Breast epithelium (tissue), 4 donors: ENCODE measurements at regions not wholly inside any gene's neighbourhood (a gene's known extent, or its start where the extent isn't known, plus 50 kb on each side); places are given as distances from the start of the nearest gene placed in this dataset.

ENCODE experiments used
- DNase-seq, 2 donors: peaks; one replicate each; pipeline ENCODE4 v3.0.0-alpha.2; 2019; ENCODE audit warnings: low spot score in 2 of 2
- H3K27ac ChIP-seq, 2 donors: fragments of 200-600 bp; sonication (generic) in 1 of 2; one replicate each; pipeline ENCODE4 v1.5.1; 2016 to 2019; ENCODE audit warnings: mild to moderate bottlenecking in 1 of 2
- H3K27me3 ChIP-seq, 2 donors: fragments of 200-600 bp; sonication (generic) in 1 of 2; one replicate each; pipeline versions ENCODE4 v1.5.1 to v1.6.0; 2017 to 2019; ENCODE audit warnings: control low read depth in 1 of 2, mild to moderate bottlenecking in 1 of 2
- H3K36me3 ChIP-seq: fragments of 200-600 bp; one replicate; pipeline ENCODE4 v1.5.1; 2019
- H3K4me1 ChIP-seq, 2 donors: fragments of 200-600 bp; sonication (generic); one replicate each; pipeline ENCODE4 v1.5.1; 2016 to 2019; ENCODE audit warnings: control low read depth in 1 of 2
- H3K4me3 ChIP-seq, 3 donors: fragments of 200-600 bp; sonication (generic); 1 replicate in 2 of 3; 2 replicates in 1 of 3; pipeline ENCODE4 v1.5.1; 2016 to 2019; ENCODE audit warnings: mild to moderate bottlenecking in 3 of 3, moderate library complexity in 2 of 3
- H3K9me3 ChIP-seq, 2 donors: fragments of 200-600 bp; sonication (generic) in 1 of 2; one replicate each; pipeline ENCODE4 v1.5.1; 2016 to 2019; ENCODE audit warnings: control low read depth in 1 of 2
- POLR2A ChIP-seq: fragments of 450-650 bp; IDR thresholded peaks from one replicate; pipeline ENCODE4 v1.6.1; 2016; ENCODE audit warnings: antibody characterized with exemption, mild to moderate bottlenecking, moderate library complexity
- POLR2AphosphoS5 ChIP-seq, 3 donors: sonication (generic); formaldehyde crosslinking; IDR thresholded peaks; one replicate each; pipeline ENCODE4 v1.6.1; 2017; ENCODE audit warnings: antibody characterized with exemption in 3 of 3
- intact Hi-C: fragments of 100-400 bp; cut with DNase I; formaldehyde crosslinking; loops from one replicate; pipeline ENCODE4 v1.15.1; 2023; ENCODE audit warnings: low total_unique reads
- TF ChIP-seq, protein P1 (sequence below), 3 donors: fragments of 450-650 bp; IDR thresholded peaks; one replicate each; pipeline ENCODE4 v1.5.1; 2016 to 2017; ENCODE audit warnings: antibody characterized with exemption in 3 of 3, mild to moderate bottlenecking in 3 of 3, moderate library complexity in 3 of 3

GRCh38 chr7:117982071-117983055 lies 109.1 kb upstream of the CTTNBP2 start:
- H3K27ac ChIP-seq: peak overlapping the region in 1 of 2 donors; percentile 9
- TF ChIP-seq POLR2A (no peak), POLR2AphosphoS5 (IDR thresholded peaks at IDR 0.05) (no peak)
- TF ChIP-seq, protein P1, sequence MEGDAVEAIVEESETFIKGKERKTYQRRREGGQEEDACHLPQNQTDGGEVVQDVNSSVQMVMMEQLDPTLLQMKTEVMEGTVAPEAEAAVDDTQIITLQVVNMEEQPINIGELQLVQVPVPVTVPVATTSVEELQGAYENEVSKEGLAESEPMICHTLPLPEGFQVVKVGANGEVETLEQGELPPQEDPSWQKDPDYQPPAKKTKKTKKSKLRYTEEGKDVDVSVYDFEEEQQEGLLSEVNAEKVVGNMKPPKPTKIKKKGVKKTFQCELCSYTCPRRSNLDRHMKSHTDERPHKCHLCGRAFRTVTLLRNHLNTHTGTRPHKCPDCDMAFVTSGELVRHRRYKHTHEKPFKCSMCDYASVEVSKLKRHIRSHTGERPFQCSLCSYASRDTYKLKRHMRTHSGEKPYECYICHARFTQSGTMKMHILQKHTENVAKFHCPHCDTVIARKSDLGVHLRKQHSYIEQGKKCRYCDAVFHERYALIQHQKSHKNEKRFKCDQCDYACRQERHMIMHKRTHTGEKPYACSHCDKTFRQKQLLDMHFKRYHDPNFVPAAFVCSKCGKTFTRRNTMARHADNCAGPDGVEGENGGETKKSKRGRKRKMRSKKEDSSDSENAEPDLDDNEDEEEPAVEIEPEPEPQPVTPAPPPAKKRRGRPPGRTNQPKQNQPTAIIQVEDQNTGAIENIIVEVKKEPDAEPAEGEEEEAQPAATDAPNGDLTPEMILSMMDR (IDR thresholded peaks at IDR 0.05): no peak
- H3K27me3 ChIP-seq: no peaks in the 10 kb centered on the region
- H3K4me3 ChIP-seq: no peak overlapping the region
- H3K9me3 ChIP-seq: no peaks in the 10 kb centered on the region
- H3K4me1 ChIP-seq: no peaks in the 10 kb centered on the region
- DNase-seq: no peak
- H3K36me3 ChIP-seq: no peaks in the 10 kb centered on the region
- intact Hi-C loops: no loop called here

- no peaks in the 10 kb centered on the region for H3K27me3 ChIP-seq
- no peak for DNase-seq
- H3K9me3 ChIP-seq: no peaks in the 10 kb centered on the region
- intact Hi-C loops: no loop called here
- TF ChIP-seq POLR2A (no peak), POLR2AphosphoS5 (IDR thresholded peaks at IDR 0.05) (peak in 2 of 3 donors; percentile 51 to 88)
- no peaks in the 10 kb centered on the region for H3K36me3 ChIP-seq
- H3K27ac ChIP-seq: no peak overlapping the region
- no peaks in the 10 kb centered on the region for H3K4me1 ChIP-seq
- H3K4me3 ChIP-seq: no peak overlapping the region
Measured at GRCh38 chr7:117986645-117987269, 113.5 kb upstream of the CTTNBP2 start.

GRCh38 chr7:117990834-117991233 lies 117.6 kb upstream of the CTTNBP2 start:
- no peak overlapping the region for H3K4me3 ChIP-seq
- H3K36me3 ChIP-seq: no peaks in the 10 kb centered on the region
- intact Hi-C loops: no loop called here
- H3K27me3 ChIP-seq: no peaks in the 10 kb centered on the region
- H3K4me1 ChIP-seq: no peaks in the 10 kb centered on the region
- no peak for DNase-seq
- no peak overlapping the region for H3K27ac ChIP-seq
- no peak for TF ChIP-seq POLR2AphosphoS5 (IDR thresholded peaks at IDR 0.05)
- TF ChIP-seq, protein P1 (IDR thresholded peaks at IDR 0.05): no peak
- no peak for TF ChIP-seq POLR2A
- no peaks in the 10 kb centered on the region for H3K9me3 ChIP-seq

DNA sequence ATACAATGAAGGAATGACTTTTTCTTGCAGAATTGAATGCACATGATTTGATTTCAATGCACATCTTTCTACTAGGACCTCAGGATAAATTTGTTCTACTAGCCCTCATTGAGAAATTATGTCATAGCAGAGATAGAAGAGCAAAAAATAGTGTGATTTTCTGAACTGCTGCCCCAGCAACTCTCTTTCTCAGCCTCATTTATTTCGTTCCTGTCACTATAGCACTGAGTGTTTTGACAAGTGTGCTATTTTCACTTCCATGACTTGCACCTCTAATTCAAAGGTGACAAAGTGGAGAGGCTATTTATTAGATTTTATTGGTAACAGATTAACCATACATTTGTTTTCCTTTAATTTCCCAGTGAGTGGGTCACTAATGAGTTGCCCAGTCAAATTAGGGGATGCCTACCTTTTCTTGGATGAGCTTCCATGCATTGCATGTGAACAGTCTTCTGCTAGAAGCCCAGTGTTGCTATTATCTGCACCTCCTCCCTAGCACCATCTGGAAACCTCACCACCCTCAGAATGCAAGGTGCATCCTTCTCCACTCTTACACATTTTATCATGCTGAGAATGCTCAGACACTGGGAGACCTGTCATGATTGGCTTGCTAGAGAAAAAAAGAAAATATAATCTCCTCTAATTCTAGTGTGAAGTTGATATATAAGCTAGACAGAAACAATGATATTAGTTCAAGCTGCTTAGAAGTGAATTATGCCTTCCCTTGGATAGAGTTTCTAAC lies 119.6 kb upstream of the CTTNBP2 start:
- intact Hi-C loops: no loop called here
- Histone ChIP-seq H3K27ac (no peak overlapping the region), H3K27me3 (no peaks in the 10 kb centered on the region), H3K36me3 (no peaks in the 10 kb centered on the region), H3K4me3 (no peak overlapping the region), H3K4me1 (no peaks in the 10 kb centered on the region), H3K9me3 (no peaks in the 10 kb centered on the region)
- TF ChIP-seq POLR2AphosphoS5 (IDR thresholded peaks at IDR 0.05) (no peak), POLR2A (no peak)
- TF ChIP-seq, protein P1 (IDR thresholded peaks at IDR 0.05): no peak
- no peak for DNase-seq

GRCh38 chr7:117993377-117994003 lies 120.2 kb upstream of the CTTNBP2 start:
- Histone ChIP-seq H3K27me3 (no peaks in the 10 kb centered on the region), H3K4me3 (no peak overlapping the region), H3K4me1 (no peaks in the 10 kb centered on the region), H3K27ac (no peak overlapping the region), H3K36me3 (no peaks in the 10 kb centered on the region), H3K9me3 (no peaks in the 10 kb centered on the region)
- intact Hi-C loops: no loop called here
- TF ChIP-seq POLR2A (no peak), POLR2AphosphoS5 (IDR thresholded peaks at IDR 0.05) (no peak)
- TF ChIP-seq, protein P1 (IDR thresholded peaks at IDR 0.05): peak in 2 of 3 donors; percentile 27 to 29
- DNase-seq: no peak
